HAP-1 (cell line): ENCODE measurements at regions not wholly inside any gene's neighbourhood (a gene's known extent, or its start where the extent isn't known, plus 50 kb on each side); places are given as distances from the start of the nearest gene placed in this dataset.

ENCODE experiments used
- DNase-seq, 2 experiments: peaks; one replicate each; pipeline ENCODE4 v3.0.0-alpha.2; 2016 to 2020; ENCODE audit warnings: low spot score in 2 of 2
- H3K27me3 ChIP-seq: fragments of 250-450 bp; sonication (Bioruptor Pico); 2 replicates; pipeline ENCODE4 v1.5.1; 2020; ENCODE audit warnings: low read depth, mild to moderate bottlenecking, moderate library complexity
- H3K36me3 ChIP-seq: fragments of 250-450 bp; sonication (Bioruptor Pico); replicated peaks from 2 replicates; pipeline ENCODE4 v1.5.1; 2020; ENCODE audit warnings: mild to moderate bottlenecking
- H3K4me1 ChIP-seq: fragments of 250-450 bp; sonication (Bioruptor Pico); 2 replicates; pipeline ENCODE4 v1.5.1; 2020; ENCODE audit warnings: mild to moderate bottlenecking
- H3K4me3 ChIP-seq: fragments of 250-450 bp; sonication (Bioruptor Pico); 2 replicates; pipeline ENCODE4 v1.5.1; 2020; ENCODE audit warnings: mild to moderate bottlenecking, moderate library complexity
- H3K9me3 ChIP-seq: fragments of 250-450 bp; sonication (Bioruptor Pico); 2 replicates; pipeline ENCODE4 v1.5.1; 2020; ENCODE audit warnings: mild to moderate bottlenecking, moderate library complexity
- in situ Hi-C: fragments of 300-500 bp; cut with MboI; formaldehyde crosslinking; loops from 3 replicates; pipeline ENCODE4 v1.14.3; 2020; ENCODE audit warnings: low sequenced_read_pairs, inconsistent platforms, mixed read lengths

DNA sequence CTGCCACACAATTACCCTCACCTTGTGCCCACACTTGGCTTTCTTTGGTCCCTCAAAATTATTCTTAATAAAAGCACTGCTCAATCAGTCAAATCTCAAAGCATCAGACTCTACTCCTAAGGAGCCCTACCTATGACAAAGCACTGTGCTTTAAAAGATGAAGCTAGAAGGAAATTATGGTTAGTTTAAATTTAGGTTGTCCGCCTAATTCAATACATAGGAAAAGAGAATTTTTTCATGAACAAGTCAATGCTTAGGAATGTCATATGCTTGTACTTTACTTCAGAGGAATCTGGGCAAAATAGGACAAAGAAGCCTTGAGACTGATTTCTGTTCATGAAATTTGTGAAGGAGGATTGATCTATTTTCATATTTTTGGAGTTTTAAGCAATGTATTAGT lies 726.4 kb upstream of the CDH2 start:
- Histone ChIP-seq H3K36me3 (no peaks in the 10 kb centered on the region), H3K9me3 (no peaks in the 10 kb centered on the region), H3K4me3 (no peak overlapping the region), H3K27me3 (no peaks in the 10 kb centered on the region), H3K4me1 (no peaks in the 10 kb centered on the region)
- no peak for DNase-seq
- in situ Hi-C loops: no loop called here

DNA sequence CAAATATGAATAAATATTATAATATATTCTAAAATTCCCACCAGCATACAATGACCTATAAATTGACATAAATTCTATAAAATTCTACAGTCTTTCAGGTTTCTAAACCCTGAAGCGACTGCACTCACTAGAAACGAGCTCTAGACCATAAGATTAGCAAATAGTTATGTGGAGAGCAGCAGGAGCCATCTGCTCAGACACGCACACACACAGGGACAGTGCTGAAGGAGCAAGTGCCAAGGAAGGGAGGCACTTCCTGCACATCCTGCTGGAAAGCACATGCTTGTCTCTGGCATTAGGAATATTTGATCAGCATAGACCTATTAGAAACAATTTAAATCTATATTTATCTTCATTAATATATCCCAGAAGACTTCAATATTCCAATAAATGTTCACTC lies 713.9 kb upstream of the CDH2 start:
- H3K4me1 ChIP-seq: no peaks in the 10 kb centered on the region
- H3K36me3 ChIP-seq: no peaks in the 10 kb centered on the region
- no peak overlapping the region for H3K4me3 ChIP-seq
- no peaks in the 10 kb centered on the region for H3K27me3 ChIP-seq
- H3K9me3 ChIP-seq: no peaks in the 10 kb centered on the region
- in situ Hi-C loops: no loop called here
- no peak for DNase-seq

DNA sequence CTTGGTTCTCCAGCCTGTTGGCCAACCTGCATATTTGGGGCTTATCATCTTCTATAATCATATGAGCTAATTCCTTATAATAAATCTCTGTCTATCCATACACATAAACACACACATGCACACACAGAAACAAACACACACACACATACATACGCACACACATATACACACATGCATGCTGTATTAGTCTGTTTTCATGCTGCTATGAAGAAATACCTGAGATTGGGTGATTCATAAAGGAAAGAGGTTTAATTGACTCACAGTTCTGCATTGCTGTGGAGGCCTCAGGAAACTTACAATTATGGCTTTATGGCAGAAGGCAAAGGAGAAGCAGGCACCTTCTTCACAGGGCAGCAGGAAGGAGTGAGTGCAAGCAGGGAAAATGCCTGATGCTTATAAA lies 707.4 kb upstream of the CDH2 start:
- H3K4me1 ChIP-seq: no peaks in the 10 kb centered on the region
- in situ Hi-C loops: no loop called here
- no peak for DNase-seq
- H3K36me3 ChIP-seq: no peaks in the 10 kb centered on the region
- no peak overlapping the region for H3K4me3 ChIP-seq
- no peaks in the 10 kb centered on the region for H3K9me3 ChIP-seq
- no peaks in the 10 kb centered on the region for H3K27me3 ChIP-seq

DNA sequence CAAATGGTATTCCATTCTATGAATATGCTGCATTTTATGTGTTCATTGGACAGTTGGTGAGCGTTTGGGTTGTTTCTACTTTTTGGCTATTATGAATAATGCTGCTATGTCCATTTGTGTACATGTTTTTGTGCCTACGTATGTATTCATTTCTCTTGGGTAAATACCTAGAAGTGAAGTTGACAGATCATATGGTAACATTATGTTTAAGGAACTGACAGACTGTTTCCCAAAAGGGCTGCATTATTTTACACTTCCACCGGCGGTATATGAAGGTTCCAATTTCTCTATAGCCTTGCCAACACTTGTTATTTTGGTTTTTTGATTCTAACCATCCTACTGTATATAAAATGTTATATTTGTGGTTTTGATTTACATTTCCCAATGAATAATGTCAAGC lies 703.9 kb upstream of the CDH2 start:
- in situ Hi-C loops: no loop called here
- Histone ChIP-seq H3K36me3 (no peaks in the 10 kb centered on the region), H3K4me1 (peaks cover 5% of the 10 kb centered on the region; the same call in 1 of the 2 replicates), H3K27me3 (no peaks in the 10 kb centered on the region), H3K4me3 (no peak overlapping the region), H3K9me3 (no peaks in the 10 kb centered on the region)
- no peak for DNase-seq

DNA sequence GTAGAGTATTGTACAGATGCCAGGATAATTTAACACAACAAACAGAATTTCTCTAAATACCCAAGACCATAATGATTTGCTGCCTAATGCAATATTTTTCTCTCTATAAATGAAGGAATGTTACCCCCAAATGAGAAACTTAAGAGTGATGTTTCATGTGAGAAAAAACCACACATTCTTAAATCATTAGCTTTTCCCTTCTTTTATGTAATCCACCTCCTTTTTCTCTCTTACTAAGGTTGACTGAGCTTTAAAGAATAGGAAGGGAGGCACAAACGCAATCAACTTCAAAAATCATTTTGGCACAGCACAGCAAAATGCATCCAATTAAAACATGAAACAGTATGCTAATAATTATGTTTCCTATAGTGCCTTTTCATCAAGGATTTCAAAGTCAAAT lies 698.1 kb upstream of the CDH2 start:
- Histone ChIP-seq H3K4me3 (no peak overlapping the region), H3K36me3 (no peaks in the 10 kb centered on the region), H3K9me3 (no peaks in the 10 kb centered on the region), H3K4me1 (peaks cover 9% of the 10 kb centered on the region; the same call in 1 of the 2 replicates), H3K27me3 (no peaks in the 10 kb centered on the region)
- no peak for DNase-seq
- in situ Hi-C loops: no loop called here

DNA sequence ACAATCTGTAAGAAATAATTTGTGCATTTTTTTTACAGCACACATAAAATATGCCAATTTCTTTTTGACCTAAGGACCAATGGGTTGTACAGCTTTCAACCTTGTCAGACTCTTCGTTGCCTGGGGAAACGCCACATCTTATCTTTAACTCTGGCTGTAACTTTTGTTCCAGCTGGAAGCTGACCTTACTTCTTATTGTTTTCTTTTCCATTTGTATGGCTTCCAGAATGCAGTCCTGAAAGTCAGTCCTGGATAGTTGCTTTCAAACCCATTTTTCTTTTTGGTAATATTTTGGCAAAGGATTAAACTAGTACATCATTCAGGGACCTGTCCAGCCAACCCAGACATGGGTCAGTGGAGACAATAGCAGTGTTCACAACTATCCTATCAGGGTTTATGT lies 686.5 kb upstream of the CDH2 start:
- in situ Hi-C loops: no loop called here

DNA sequence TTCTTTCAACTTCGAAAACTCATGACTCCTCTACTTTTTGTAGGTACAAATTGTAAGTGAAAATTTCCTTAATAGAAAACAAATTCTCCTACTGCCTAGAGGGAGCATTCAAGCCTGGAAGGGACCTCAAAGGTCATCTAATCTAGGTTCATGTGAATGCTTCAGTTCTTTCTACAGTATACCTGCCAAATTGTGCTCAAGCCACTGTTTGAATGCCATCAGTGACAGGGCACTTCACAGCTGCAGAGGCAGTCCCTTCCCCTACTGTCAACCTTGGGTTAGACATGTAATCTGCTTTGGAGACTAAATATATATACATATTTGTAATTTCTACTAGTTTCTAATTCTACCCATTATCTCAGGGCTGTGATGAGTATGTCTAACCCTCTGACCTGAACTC lies 681.3 kb upstream of the CDH2 start:
- H3K9me3 ChIP-seq: no peaks in the 10 kb centered on the region
- DNase-seq: no peak
- H3K27me3 ChIP-seq: no peaks in the 10 kb centered on the region
- H3K4me3 ChIP-seq: no peak overlapping the region
- peaks cover 8% of the 10 kb centered on the region for H3K4me1 ChIP-seq
- in situ Hi-C loops: no loop called here
- no peaks in the 10 kb centered on the region for H3K36me3 ChIP-seq

More for the DNA sequence above, 686.5 kb upstream of the CDH2 start:
- H3K9me3 ChIP-seq: no peaks in the 10 kb centered on the region
- H3K36me3 ChIP-seq: no peaks in the 10 kb centered on the region
- H3K27me3 ChIP-seq: no peaks in the 10 kb centered on the region
- H3K4me1 ChIP-seq: no peaks in the 10 kb centered on the region
- no peak overlapping the region for H3K4me3 ChIP-seq
- DNase-seq: no peak

DNA sequence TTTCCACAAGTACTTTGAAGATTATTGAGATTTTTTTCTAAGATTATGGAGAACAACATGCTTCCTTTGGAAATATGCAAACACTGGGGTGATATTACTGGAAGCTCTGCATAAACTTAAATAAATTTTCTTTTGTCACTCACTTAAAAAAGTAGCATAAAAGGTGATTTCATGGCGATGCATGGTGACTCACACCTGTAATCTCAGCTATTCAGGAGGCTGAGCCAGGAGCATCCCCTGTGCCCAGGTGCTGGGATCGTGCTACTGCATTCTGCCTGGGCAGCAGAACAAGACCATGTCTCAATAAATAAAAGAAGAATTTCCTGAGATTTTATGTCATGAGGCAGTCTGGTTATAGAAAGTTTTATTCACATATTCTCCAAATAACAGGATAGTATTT lies 679.1 kb upstream of the CDH2 start:
- Histone ChIP-seq H3K36me3 (no peaks in the 10 kb centered on the region), H3K9me3 (no peaks in the 10 kb centered on the region), H3K4me3 (no peak overlapping the region), H3K27me3 (no peaks in the 10 kb centered on the region), H3K4me1 (peaks cover 8% of the 10 kb centered on the region)
- DNase-seq: no peak
- in situ Hi-C loops: no loop called here

DNA sequence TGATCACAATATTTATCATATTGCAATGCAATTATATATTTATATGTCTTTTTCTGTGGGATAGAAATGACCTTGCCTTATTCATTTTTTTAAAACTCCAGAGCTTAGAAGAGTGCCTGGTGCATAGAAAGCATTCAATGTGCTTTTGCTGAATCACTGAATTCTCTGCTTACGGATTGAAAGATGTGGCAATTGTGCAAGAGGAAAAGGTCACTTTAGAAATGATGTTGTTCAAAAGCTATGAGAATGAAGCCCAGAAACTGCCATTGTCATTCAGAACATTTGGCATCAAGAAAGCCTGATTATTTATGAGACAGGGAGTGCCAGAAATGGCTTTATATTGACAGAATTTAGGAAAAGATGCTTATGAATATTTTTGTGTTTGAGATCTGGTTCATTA lies 678.6 kb upstream of the CDH2 start:
- Histone ChIP-seq H3K4me1 (peaks cover 8% of the 10 kb centered on the region), H3K27me3 (no peaks in the 10 kb centered on the region), H3K9me3 (no peaks in the 10 kb centered on the region), H3K4me3 (no peak overlapping the region), H3K36me3 (no peaks in the 10 kb centered on the region)
- in situ Hi-C loops: no loop called here
- peak in 1 of 2 experiments; percentile 25 for DNase-seq

DNA sequence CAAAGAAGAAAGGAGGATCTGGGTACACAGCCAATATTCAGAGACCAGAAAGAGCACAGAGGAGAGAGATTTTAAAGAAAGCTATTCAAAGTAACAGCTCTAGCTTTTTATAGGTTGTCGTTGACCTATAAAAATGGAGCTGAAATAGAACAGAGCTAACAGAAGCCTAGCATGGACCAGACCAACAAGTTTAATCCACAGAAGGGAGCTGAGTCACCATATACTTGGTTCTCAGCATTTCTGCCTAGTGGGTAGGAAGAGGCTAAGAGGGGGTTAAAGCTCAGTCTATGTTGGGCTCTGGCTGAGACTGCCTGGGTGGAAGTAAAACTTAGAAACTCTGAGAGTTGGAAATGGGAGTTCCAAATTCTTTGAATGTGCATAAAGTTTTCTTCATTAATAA lies 678.0 kb upstream of the CDH2 start:
- no peaks in the 10 kb centered on the region for H3K36me3 ChIP-seq
- no peaks in the 10 kb centered on the region for H3K9me3 ChIP-seq
- no peaks in the 10 kb centered on the region for H3K27me3 ChIP-seq
- H3K4me3 ChIP-seq: no peak overlapping the region
- H3K4me1 ChIP-seq: peaks cover 8% of the 10 kb centered on the region
- in situ Hi-C loops: no loop called here
- DNase-seq: peak in 1 of 2 experiments; percentile 4

DNA sequence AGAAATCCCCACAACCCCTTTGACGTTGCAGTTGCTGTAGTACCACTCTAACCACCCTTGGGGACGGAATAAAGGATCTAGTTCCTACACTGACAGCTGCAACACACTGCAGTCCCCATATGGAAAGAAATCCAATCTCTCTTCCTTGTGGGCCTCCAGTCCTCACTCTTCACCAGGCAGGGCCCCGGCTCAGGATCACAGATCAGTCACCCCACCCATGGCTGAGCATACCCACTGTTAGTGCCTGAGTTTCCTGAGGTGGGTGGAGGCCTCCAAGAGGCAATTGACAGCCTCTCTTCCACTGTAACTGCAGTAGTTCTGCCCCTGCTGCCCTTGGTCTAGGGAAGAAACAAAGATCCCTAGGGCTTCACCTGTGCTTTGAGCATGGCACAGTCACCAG lies 670.0 kb upstream of the CDH2 start:
- Histone ChIP-seq H3K4me1 (no peaks in the 10 kb centered on the region), H3K36me3 (no peaks in the 10 kb centered on the region), H3K9me3 (no peaks in the 10 kb centered on the region), H3K27me3 (no peaks in the 10 kb centered on the region), H3K4me3 (no peak overlapping the region)
- in situ Hi-C loops: no loop called here
- no peak for DNase-seq

DNA sequence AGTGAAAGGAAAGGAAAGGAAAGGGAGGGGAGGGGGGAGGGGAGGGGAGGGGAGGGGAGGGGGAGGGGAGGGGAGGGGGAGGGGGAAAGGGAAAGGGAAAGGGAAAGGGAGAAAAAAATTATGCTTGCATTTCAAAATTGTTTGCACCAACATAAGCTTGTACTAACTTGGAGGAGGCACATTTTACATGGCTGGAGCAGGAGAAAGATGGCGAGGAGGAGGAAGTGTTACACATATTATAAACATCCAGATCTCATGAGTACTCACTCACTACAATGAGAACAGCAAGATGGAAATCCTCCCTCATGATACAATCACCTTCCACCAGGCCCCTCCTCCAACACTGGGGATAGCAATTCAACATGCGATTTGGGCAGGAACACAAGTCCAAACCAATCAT lies 660.2 kb upstream of the CDH2 start:
- Histone ChIP-seq H3K36me3 (no peaks in the 10 kb centered on the region), H3K4me3 (no peak overlapping the region), H3K9me3 (no peaks in the 10 kb centered on the region), H3K27me3 (no peaks in the 10 kb centered on the region), H3K4me1 (no peaks in the 10 kb centered on the region)
- DNase-seq: no peak
- in situ Hi-C loops: no loop called here

DNA sequence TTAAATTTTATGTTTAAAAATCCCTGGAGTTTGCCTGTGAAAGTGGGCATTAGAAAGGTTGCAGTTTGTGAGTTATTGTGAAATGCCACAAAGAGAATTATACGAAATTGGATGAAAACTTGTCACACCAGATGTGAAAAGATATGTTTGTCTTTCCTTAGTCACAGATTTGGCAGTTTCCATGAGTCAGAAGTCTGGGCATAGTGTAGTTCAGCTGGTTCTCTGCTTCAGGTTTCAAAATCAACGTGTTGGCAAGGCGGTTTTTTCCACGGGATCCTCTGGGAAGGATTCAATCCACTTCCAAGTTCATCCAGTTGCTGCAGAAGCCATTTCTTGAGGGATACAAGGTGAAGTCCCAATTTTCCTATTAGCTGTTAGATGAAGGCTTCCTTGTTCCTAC lies 658.0 kb upstream of the CDH2 start:
- Histone ChIP-seq H3K36me3 (no peaks in the 10 kb centered on the region), H3K4me3 (no peak overlapping the region), H3K9me3 (no peaks in the 10 kb centered on the region), H3K4me1 (no peaks in the 10 kb centered on the region), H3K27me3 (no peaks in the 10 kb centered on the region)
- no peak for DNase-seq
- in situ Hi-C loops: no loop called here

DNA sequence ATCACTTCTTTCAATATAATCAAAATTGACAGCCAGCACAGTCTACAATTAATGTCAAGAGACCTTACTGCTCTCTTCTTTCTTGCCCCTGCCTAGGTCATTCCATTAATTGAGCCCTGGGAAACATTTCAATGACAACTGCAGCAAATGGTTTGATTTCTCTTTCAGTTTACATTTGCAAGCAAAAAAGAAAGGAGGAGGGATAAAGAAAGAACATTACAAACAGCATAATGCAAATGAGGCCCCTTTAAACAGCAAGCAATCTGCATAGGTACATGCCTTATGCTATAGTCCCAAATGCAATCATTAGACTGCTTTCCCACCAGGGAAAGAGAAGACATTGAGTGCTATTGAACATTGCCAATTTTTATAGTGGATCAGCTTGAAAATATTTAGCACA lies 655.0 kb upstream of the CDH2 start:
- DNase-seq: no peak
- no peaks in the 10 kb centered on the region for H3K36me3 ChIP-seq

DNA sequence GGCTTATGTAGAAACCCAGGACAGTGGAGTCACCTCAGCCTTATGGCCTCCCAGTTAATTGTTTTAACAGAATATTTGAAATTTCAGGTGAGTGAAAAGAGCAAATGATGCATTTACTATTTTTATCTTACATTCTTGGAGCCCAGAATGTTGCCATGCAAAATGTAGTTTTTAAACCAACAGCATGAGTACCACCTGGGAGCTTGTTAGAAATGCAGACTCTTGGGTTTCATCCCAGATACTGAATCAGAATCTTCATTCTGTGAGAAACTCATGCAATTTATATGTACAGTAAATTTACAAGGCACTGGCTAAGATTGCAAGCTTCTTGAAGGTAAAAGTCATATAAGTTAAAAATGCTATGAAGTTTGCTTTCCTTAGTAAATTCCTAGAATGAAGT lies 654.5 kb upstream of the CDH2 start:
- in situ Hi-C loops: no loop called here
- Histone ChIP-seq H3K4me1 (no peaks in the 10 kb centered on the region), H3K36me3 (no peaks in the 10 kb centered on the region), H3K27me3 (no peaks in the 10 kb centered on the region), H3K9me3 (no peaks in the 10 kb centered on the region), H3K4me3 (no peak overlapping the region)
- DNase-seq: no peak

More for the DNA sequence above, 655.0 kb upstream of the CDH2 start:
- Histone ChIP-seq H3K4me1 (no peaks in the 10 kb centered on the region), H3K4me3 (no peak overlapping the region), H3K27me3 (no peaks in the 10 kb centered on the region), H3K9me3 (no peaks in the 10 kb centered on the region)
- in situ Hi-C loops: no loop called here
